Peyer's patch (tissue), 4 donors: ENCODE measurements at regions not wholly inside any gene's neighbourhood (a gene's known extent, or its start where the extent isn't known, plus 50 kb on each side); places are given as distances from the start of the nearest gene placed in this dataset.

Source experiments
- DNase-seq, 3 donors: peaks; one replicate each; pipeline ENCODE4 v3.0.0-alpha.2; 2017 to 2019
- H3K27ac ChIP-seq, 4 donors: fragments of 200-600 bp; sonication (generic); one replicate each; pipeline ENCODE4 v1.5.1; 2016 to 2019
- H3K27me3 ChIP-seq, 2 donors: fragments of 200-600 bp; sonication (generic); one replicate each; pipeline ENCODE4 v1.5.1; 2019
- H3K36me3 ChIP-seq, 3 donors: fragments of 200-600 bp; sonication (generic); one replicate each; pipeline ENCODE4 v1.5.1; 2016 to 2019
- H3K4me1 ChIP-seq, 4 donors: fragments of 200-600 bp; sonication (generic); one replicate each; pipeline ENCODE4 v1.5.1; 2016 to 2019
- H3K4me3 ChIP-seq, 4 donors: fragments of 200-600 bp; sonication (generic); 1 replicate in 3 of 4; 2 replicates in 1 of 4; pipeline ENCODE4 v1.5.1; 2016 to 2019; ENCODE audit warnings: mild to moderate bottlenecking in 1 of 4
- H3K9me3 ChIP-seq, 4 donors: fragments of 200-600 bp; sonication (generic); one replicate each; pipeline ENCODE4 v1.5.1; 2016 to 2019; ENCODE audit warnings: mild to moderate bottlenecking in 1 of 4
- CTCF ChIP-seq, 6 experiments: fragments of 450-650 bp in 4 of 6; fragments of 200-600 bp in 2 of 6; sonication (generic) in 1 of 6; IDR thresholded peaks; one replicate each; pipeline ENCODE4 v1.5.1; 2017 to 2019; ENCODE audit warnings: antibody characterized with exemption in 6 of 6, mild to moderate bottlenecking in 3 of 6, moderate library complexity in 1 of 6
- POLR2A ChIP-seq, 2 donors: fragments of 450-650 bp; IDR thresholded peaks; one replicate each; pipeline ENCODE4 v1.5.1; 2017; ENCODE audit warnings: antibody characterized with exemption in 2 of 2, mild to moderate bottlenecking in 2 of 2, moderate library complexity in 2 of 2

DNA sequence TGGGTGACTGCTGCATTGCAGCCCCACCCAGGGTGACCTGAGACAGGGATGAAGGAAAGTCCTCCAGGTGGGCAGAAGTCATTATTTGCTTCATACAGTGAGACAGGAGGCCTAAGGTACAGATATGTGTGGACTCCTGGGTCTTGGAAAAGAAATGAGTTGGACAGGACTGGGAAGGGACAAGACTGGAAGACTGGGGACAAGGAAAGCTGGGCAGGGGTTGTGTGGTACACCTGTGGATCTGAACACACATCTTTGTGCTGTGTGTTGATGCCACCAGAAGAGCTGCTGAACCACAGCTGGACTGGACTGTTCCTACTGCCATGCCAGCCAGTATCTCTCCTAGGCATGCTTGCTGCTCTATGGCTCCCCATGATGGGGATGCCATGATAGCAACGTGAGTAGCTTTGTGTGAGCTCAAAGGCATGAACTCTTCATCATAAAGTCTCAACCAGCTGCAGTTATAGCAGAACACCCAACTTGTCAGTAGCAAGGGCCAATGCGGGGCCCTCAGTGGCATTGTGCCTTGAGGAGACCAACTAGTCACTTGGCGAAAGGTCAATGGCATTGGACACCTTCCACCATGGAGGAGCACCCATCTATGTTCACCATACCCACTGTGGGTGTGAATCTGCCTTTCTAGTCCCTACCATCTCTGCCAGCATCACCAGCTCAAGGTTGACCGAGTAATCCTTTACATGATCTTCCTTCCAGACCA, 76.0 kb upstream of the GRB10 start:
- Histone ChIP-seq H3K4me1 (no peaks in the 10 kb centered on the region), H3K27ac (no peak overlapping the region), H3K4me3 (no peak overlapping the region), H3K36me3 (no peaks in the 10 kb centered on the region), H3K9me3 (no peaks in the 10 kb centered on the region), H3K27me3 (no peaks in the 10 kb centered on the region)
- TF ChIP-seq POLR2A (IDR thresholded peaks at IDR 0.05) (no peak), CTCF (IDR thresholded peaks at IDR 0.05) (no peak)
- DNase-seq: no peak

DNA sequence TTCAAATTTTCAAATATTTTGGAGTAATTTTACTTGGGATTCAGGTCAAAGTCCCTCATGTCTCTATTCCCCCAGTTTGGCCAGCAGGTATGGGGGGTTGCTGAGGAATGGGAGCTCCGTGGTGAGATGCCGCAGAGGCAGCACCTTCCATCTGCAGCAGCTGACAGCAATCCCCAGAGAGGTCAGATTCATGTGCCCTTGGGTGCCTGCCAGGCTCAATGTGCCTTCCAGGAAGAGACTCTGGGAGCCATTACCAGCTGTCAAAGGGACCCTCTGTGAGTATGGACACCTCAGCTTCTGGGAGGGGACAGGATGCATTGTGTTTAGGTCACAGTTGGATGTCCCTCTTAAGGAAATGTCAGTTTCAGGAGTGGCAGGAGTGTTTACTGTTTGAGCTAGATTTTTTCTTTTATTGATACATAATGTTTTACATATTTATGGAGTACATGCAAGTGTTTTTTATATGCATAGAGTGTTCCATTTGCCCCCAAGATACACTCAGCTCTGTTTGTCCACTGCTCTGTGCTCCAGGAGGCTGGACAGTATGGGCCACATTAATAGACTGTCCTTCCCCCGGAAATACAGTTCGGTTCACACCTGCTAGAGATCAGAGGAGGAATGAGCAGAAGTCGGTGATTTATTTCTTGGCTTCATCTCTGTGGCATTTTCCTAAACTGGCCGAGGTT, 75.3 kb upstream of the GRB10 start:
- Histone ChIP-seq H3K36me3 (no peaks in the 10 kb centered on the region), H3K27me3 (no peaks in the 10 kb centered on the region), H3K4me1 (no peaks in the 10 kb centered on the region), H3K4me3 (no peak overlapping the region), H3K27ac (no peak overlapping the region), H3K9me3 (no peaks in the 10 kb centered on the region)
- no peak for TF ChIP-seq POLR2A (IDR thresholded peaks at IDR 0.05)
- no peak for TF ChIP-seq CTCF (IDR thresholded peaks at IDR 0.05)
- no peak for DNase-seq

GRCh38 chr7:50856806-50857205, 74.1 kb upstream of the GRB10 start:
- no peak for DNase-seq
- no peak overlapping the region for H3K27ac ChIP-seq
- no peaks in the 10 kb centered on the region for H3K4me1 ChIP-seq
- H3K27me3 ChIP-seq: no peaks in the 10 kb centered on the region
- no peaks in the 10 kb centered on the region for H3K36me3 ChIP-seq
- H3K9me3 ChIP-seq: no peaks in the 10 kb centered on the region
- no peak for TF ChIP-seq POLR2A (IDR thresholded peaks at IDR 0.05)
- TF ChIP-seq CTCF (IDR thresholded peaks at IDR 0.05): no peak
- H3K4me3 ChIP-seq: no peak overlapping the region

DNA sequence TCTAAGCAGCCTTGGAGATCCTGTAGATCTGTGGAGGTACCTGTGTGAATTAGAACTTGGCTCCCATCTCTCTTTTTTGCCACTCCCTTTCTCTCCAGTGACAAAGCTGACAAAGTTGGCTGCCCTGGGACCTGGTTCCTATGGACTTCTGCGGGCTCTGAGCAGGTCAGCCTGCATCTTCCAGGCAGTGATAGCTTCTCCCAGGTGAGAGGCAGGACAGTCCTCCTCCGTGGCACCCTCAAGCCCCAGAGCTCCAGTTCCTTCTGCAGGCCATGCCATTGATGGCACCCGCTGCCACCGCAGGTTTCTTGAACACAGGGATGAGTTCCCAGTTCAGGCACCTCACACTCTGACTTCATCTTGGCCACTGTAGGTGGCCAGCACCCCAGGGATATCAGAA, 73.5 kb upstream of the GRB10 start:
- Histone ChIP-seq H3K4me3 (no peak overlapping the region), H3K9me3 (no peaks in the 10 kb centered on the region), H3K36me3 (no peaks in the 10 kb centered on the region), H3K4me1 (no peaks in the 10 kb centered on the region), H3K27me3 (no peaks in the 10 kb centered on the region), H3K27ac (no peak overlapping the region)
- DNase-seq: no peak
- no peak for TF ChIP-seq POLR2A (IDR thresholded peaks at IDR 0.05)
- TF ChIP-seq CTCF (IDR thresholded peaks at IDR 0.05): no peak

- no peak for DNase-seq
- H3K9me3 ChIP-seq: no peaks in the 10 kb centered on the region
- TF ChIP-seq POLR2A (IDR thresholded peaks at IDR 0.05) (no peak), CTCF (IDR thresholded peaks at IDR 0.05) (no peak)
- H3K4me3 ChIP-seq: no peak overlapping the region
- H3K27me3 ChIP-seq: no peaks in the 10 kb centered on the region
- no peaks in the 10 kb centered on the region for H3K36me3 ChIP-seq
- no peak overlapping the region for H3K27ac ChIP-seq
- no peaks in the 10 kb centered on the region for H3K4me1 ChIP-seq
Observed at GRCh38 chr7:50855526-50855925, 72.8 kb upstream of the GRB10 start.
